NT2/D1 (cell line): ENCODE measurements at regions not wholly inside any gene's neighbourhood (a gene's known extent, or its start where the extent isn't known, plus 50 kb on each side); places are given as distances from the start of the nearest gene placed in this dataset.

Experiments used
- DNase-seq: peaks from one replicate; pipeline ENCODE4 v3.0.0-alpha.2; 2011; ENCODE audit warnings: low read depth, low spot score
- H3K27me3 ChIP-seq: 2 replicates; pipeline ENCODE4 v1.6.0; 2011; ENCODE audit warnings: mild to moderate bottlenecking; ENCODE audit not compliant: insufficient read length, insufficient read depth
- H3K36me3 ChIP-seq: 2 replicates; pipeline ENCODE4 v1.6.1; 2011; ENCODE audit warnings: mild to moderate bottlenecking, low read length, mixed read lengths; ENCODE audit not compliant: insufficient read depth, insufficient read length
- H3K4me1 ChIP-seq: 2 replicates; pipeline ENCODE4 v1.5.1; 2011; ENCODE audit not compliant: insufficient read depth, insufficient read length
- H3K4me3 ChIP-seq: 2 replicates; pipeline ENCODE4 v1.5.1; 2011; ENCODE audit warnings: low read depth; ENCODE audit not compliant: insufficient read length
- H3K9ac ChIP-seq: 2 replicates; pipeline ENCODE4 v1.6.0; 2011; ENCODE audit warnings: low read depth; ENCODE audit not compliant: insufficient read length
- H3K9me3 ChIP-seq: 2 replicates; pipeline ENCODE4 v1.5.1; 2011; ENCODE audit warnings: mild to moderate bottlenecking, low read length; ENCODE audit not compliant: insufficient read depth
- SUZ12 ChIP-seq: IDR thresholded peaks from 2 replicates; pipeline ENCODE4 v1.6.1; 2011; ENCODE audit not compliant: insufficient read length, insufficient read depth; ENCODE audit errors: extremely low read depth
- YY1 ChIP-seq: IDR thresholded peaks from 2 replicates; pipeline ENCODE4 v1.6.1; 2011; ENCODE audit not compliant: insufficient read length, insufficient read depth
- ZNF274 ChIP-seq: IDR thresholded peaks from 2 replicates; pipeline ENCODE4 v1.6.1; 2011; ENCODE audit warnings: mild to moderate bottlenecking, low read depth, low read length

- no peak overlapping the region for H3K9ac ChIP-seq
- TF ChIP-seq SUZ12 (no peak), ZNF274 (no peak), YY1 (no peak)
- no peaks in the 10 kb centered on the region for H3K4me1 ChIP-seq
- H3K4me3 ChIP-seq, result no peak overlapping the region
- peaks cover 15% of the 10 kb centered on the region; the same call in 1 of the 2 replicates for H3K9me3 ChIP-seq
- no peaks in the 10 kb centered on the region for H3K36me3 ChIP-seq
- H3K27me3 ChIP-seq, result no peaks in the 10 kb centered on the region
- DNase-seq, result no peak
Observed at GRCh38 chr1:83022206-83022605, 976.7 kb downstream of the TTLL7 start.

DNA sequence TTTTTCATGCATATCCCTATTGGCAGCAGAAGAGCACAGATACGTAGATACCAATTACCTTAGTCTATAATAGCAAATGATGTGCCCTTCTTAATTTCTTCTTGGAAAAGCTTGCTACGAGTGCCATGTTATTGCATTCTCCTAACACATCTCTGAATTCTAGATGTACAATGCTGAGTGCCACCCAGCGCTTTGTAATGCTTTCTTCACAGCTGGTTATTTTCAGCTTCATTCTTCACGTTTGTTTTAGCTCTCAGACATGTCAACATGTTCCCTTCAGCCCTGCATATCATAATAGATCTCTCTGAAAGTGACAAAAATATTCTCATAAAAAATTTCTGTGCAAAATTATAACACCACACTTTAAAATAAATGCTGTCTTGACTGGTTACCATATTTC lies 981.2 kb downstream of the TTLL7 start:
- H3K9me3 ChIP-seq, result peaks cover 15% of the 10 kb centered on the region; the same call in 1 of the 2 replicates
- no peak for DNase-seq
- no peaks in the 10 kb centered on the region for H3K4me1 ChIP-seq
- no peaks in the 10 kb centered on the region for H3K27me3 ChIP-seq
- H3K4me3 ChIP-seq, result no peak overlapping the region
- TF ChIP-seq ZNF274, result no peak
- no peak for TF ChIP-seq YY1
- no peak for TF ChIP-seq SUZ12
- no peaks in the 10 kb centered on the region for H3K36me3 ChIP-seq
- H3K9ac ChIP-seq, result no peak overlapping the region

GRCh38 chr1:83017276-83017675 lies 981.7 kb downstream of the TTLL7 start:
- peaks cover 15% of the 10 kb centered on the region; the same call in 1 of the 2 replicates for H3K9me3 ChIP-seq
- H3K9ac ChIP-seq, result no peak overlapping the region
- no peaks in the 10 kb centered on the region for H3K27me3 ChIP-seq
- TF ChIP-seq YY1 (no peak), SUZ12 (no peak), ZNF274 (no peak)
- H3K36me3 ChIP-seq, result no peaks in the 10 kb centered on the region
- H3K4me3 ChIP-seq, result no peak overlapping the region
- DNase-seq, result no peak
- no peaks in the 10 kb centered on the region for H3K4me1 ChIP-seq

DNA sequence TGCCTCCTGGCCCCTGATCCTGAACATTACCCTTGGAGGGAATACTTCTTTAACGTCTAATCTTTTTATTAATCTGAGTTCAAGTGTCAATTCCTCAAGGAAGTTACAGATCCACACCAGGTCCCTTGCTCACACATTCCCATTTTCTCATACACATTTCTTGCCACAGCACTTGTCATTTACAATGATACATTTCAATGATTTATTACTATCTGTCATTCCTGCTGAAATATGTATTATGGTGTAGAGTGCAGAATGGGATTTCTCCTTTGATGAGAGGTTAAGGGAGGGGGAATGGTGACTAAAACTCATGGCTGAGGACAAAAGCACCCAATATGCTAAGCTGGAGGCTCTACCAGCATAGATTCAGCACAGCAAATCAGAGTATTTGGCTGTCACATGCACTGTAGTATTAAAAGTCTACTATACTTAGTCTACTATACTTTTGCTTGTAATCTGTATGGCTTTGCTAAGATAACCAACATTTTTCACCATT lies 982.5 kb downstream of the TTLL7 start:
- no peaks in the 10 kb centered on the region for H3K36me3 ChIP-seq
- no peak overlapping the region for H3K9ac ChIP-seq
- H3K4me1 ChIP-seq, result no peaks in the 10 kb centered on the region
- TF ChIP-seq ZNF274, result no peak
- no peak for TF ChIP-seq YY1
- TF ChIP-seq SUZ12, result no peak
- peaks cover 15% of the 10 kb centered on the region; the same call in 1 of the 2 replicates for H3K9me3 ChIP-seq
- H3K4me3 ChIP-seq, result no peak overlapping the region
- no peaks in the 10 kb centered on the region for H3K27me3 ChIP-seq
- DNase-seq, result no peak

- TF ChIP-seq YY1 (no peak), ZNF274 (no peak), SUZ12 (no peak)
- no peaks in the 10 kb centered on the region for H3K4me1 ChIP-seq
- peaks cover 6% of the 10 kb centered on the region; the same call in 1 of the 2 replicates for H3K9me3 ChIP-seq
- no peak overlapping the region for H3K4me3 ChIP-seq
- H3K9ac ChIP-seq, result no peak overlapping the region
- no peak for DNase-seq
- H3K27me3 ChIP-seq, result no peaks in the 10 kb centered on the region
- H3K36me3 ChIP-seq, result no peaks in the 10 kb centered on the region
Observed at GRCh38 chr1:83015163-83015562, 983.8 kb downstream of the TTLL7 start.

- no peaks in the 10 kb centered on the region for H3K4me1 ChIP-seq
- no peak for TF ChIP-seq ZNF274
- no peak for TF ChIP-seq YY1
- no peak for TF ChIP-seq SUZ12
Observed at GRCh38 chr1:83012950-83013349, 986.0 kb downstream of the TTLL7 start.

GRCh38 chr1:83011265-83011664 lies 987.7 kb downstream of the TTLL7 start:
- no peak for DNase-seq
- no peak overlapping the region for H3K9ac ChIP-seq
- H3K27me3 ChIP-seq, result no peaks in the 10 kb centered on the region
- H3K9me3 ChIP-seq, result no peaks in the 10 kb centered on the region
- H3K4me3 ChIP-seq, result no peak overlapping the region
- no peaks in the 10 kb centered on the region for H3K4me1 ChIP-seq
- TF ChIP-seq ZNF274 (no peak), YY1 (no peak), SUZ12 (no peak)
- H3K36me3 ChIP-seq, result no peaks in the 10 kb centered on the region

More at GRCh38 chr1:83012950-83013349, 986.0 kb downstream of the TTLL7 start:
- H3K36me3 ChIP-seq, result no peaks in the 10 kb centered on the region
- H3K9me3 ChIP-seq, result no peaks in the 10 kb centered on the region
- no peak for DNase-seq
- H3K4me3 ChIP-seq, result no peak overlapping the region
- H3K27me3 ChIP-seq, result no peaks in the 10 kb centered on the region
- no peak overlapping the region for H3K9ac ChIP-seq

- no peaks in the 10 kb centered on the region for H3K27me3 ChIP-seq
- no peak for DNase-seq
- no peaks in the 10 kb centered on the region for H3K9me3 ChIP-seq
- no peaks in the 10 kb centered on the region for H3K36me3 ChIP-seq
- no peak for TF ChIP-seq YY1
- no peak overlapping the region for H3K9ac ChIP-seq
- no peak overlapping the region for H3K4me3 ChIP-seq
- no peaks in the 10 kb centered on the region for H3K4me1 ChIP-seq
Observed at GRCh38 chr1:83006271-83006670, 992.7 kb downstream of the TTLL7 start.
